Femur (tissue), 1 donor: ENCODE measurements at regions not wholly inside any gene's neighbourhood (a gene's known extent, or its start where the extent isn't known, plus 50 kb on each side); places are given as distances from the start of the nearest gene placed in this dataset.

ENCODE experiments used
- DNase-seq: peaks from one replicate; pipeline ENCODE4 v3.0.0-alpha.2; 2017

DNA sequence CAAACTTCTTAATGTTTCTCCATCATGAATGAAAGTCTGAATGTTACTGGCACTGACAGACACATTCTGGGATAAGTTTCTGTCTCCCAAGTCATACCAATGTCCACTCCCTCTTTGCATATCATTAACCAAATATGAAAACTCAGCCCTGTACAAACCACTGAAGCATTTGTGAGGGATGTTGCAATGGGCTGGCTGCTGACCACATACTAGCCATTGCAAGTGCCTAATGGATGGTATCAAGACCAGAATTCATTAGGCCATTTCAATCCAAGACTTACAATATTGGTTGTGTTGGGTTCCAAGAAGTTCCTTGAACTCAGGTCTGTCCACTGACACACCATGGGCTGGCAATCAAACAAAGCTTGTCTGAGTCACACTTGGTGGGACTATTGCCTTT is 73.8 kb downstream of the CBLN2 start:
- no peak for DNase-seq

DNA sequence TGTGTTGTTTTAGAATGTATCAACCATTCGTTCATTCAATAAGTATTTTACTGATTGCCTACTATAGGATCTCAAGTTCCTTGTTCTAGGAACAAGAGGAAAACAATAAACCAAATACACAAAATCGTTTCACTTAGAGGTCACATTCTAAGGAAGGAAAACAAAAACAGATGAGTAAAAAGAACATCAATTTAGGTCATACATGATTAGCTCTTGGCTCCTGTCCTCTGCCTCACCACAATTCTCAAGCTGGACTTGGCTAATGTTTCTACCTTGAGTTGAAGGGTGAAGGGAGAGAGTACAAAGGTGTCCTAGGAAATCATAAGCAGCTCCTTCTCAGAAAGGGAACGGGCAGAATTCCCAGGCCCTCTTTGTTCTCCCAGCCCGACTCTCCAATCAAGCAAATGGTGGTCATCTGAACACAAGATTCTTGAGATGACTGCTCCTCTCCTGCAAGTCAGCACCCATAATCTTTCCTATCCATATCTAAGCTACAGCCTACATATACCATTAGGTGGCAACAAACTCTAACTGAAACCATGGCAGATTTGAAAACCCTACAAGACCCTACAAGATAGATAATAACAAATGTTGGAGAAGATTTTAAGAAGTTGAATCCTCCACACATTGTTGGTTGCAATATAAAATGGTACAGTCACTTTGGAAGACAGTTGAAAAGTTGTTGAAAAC is 76.0 kb downstream of the CBLN2 start:
- no peak for DNase-seq

DNA sequence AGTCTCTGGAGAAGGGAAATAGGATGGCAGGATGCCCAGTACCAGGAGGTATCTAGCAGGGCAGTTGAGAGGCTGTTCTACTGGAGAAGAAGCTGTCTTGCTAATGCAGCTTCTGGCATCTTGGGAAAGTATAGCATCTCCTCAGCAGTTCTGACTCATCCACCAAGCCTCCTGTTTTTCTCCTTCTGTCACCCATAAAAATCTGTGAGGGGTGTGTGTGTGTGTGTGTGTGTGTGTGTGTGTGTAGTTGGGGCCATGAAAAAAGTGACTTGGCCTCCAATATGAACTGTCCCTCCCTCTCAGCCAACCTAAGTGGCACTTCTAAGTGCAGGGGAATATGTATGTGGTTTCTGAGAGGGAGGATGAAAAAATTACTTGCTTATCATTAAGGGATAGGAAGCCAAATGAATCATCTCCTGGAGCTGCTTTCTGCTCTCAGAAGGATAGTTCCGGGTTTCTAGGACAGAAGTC is 83.9 kb downstream of the CBLN2 start:
- DNase-seq, result no peak

- DNase-seq, result no peak
These were observed 85.9 kb downstream of the CBLN2 start for GRCh38 chr18:72458271-72458670.

DNA sequence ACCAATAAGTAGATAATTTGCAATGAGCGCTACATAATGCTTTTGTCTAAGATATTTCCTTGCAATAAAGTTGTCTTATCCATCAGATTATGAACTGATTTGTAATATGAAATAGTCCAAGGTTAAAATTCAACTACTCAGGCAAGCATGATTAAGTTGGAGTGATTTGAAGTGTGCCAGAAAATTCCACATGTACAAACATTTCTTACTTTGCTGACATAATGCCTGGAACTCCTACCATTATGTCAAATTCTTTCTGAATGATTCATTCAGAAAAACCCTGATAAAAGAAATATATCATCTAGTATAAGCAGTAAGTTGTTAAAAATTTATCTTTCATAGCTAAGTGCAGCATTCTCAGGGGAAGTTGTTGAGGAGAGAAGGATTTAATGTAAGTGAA is 87.3 kb downstream of the CBLN2 start:
- no peak for DNase-seq

DNA sequence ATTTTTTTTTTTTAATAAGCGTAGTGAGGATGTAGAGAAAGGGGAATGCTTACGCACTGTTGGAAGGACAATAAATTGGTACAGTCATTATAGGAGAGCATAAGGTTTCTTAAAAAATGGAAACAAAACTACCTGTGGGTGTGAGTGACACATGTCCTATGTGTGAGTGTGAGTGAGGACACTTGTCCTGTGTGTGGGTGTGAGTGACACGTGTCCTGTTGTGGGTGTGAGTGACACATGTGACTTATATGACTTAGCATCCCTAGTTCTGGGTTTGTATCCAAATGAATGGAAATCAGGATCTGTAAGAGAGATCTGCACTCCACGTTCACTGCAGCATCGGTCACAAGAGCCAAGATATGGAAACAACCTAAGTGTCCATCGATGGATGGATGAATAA is 91.8 kb downstream of the CBLN2 start:
- no peak for DNase-seq

- DNase-seq, result no peak
These were observed 99.4 kb downstream of the CBLN2 start for GRCh38 chr18:72444798-72445155.

- DNase-seq, result no peak
These were observed 99.9 kb downstream of the CBLN2 start for GRCh38 chr18:72444111-72444797.

GRCh38 chr18:72436401-72436800 is 107.7 kb downstream of the CBLN2 start:
- no peak for DNase-seq

DNA sequence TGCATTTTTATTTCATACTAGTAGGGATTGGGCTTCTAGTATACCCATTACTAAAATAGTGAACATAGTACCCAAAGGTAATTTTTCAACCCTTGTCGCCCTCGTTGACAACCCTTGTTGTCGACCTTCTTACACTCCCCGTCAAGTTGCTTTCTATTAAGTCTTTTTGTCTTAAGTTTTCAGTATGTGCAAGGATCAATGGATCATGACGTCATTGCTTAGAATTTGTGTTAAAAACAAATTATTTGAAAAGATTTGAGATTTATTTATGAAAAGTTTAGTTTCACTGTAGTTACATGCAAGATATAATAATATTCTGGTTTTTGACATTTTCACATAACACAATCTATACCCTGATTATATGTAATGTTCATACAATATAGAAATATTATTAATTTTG is 110.4 kb downstream of the CBLN2 start:
- no peak for DNase-seq

DNA sequence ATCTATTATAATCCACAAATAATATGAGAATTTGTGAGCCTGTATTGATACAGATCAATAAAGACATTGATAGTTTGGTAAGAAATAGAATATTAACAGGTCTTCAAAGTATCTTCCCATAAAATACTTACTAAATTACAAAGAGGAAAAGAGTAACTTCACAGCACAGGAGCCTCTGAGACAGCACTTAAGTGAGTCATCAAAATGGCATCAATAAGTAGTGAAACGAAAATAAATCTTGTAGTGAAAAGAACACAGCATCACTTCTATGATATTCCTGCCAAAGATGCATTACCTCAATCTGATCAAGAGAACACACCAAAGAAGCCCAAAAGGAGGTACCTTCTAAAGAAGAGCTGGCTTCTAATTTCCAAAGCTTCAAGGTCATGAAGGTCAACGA is 116.4 kb downstream of the CBLN2 start:
- DNase-seq, result no peak

DNA sequence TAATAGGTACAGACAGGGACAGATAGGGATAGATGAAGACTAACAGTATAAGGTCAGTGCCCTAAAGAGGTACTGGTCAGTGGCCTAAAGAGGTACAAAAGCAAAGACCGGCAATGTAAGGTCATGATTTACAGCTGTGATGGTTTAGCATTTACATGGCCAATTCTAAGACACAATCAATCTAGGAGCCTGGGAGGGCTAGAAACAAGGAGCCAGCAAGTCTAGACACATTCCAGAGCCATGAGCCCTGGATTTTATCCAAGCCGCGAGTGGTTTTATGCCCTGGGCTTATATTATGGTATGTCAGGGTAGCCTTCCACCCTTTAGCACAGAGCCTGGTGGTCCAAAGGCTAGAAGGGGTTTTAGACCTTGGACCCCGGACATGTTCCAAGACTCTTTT is 124.2 kb downstream of the CBLN2 start:
- no peak for DNase-seq

DNA sequence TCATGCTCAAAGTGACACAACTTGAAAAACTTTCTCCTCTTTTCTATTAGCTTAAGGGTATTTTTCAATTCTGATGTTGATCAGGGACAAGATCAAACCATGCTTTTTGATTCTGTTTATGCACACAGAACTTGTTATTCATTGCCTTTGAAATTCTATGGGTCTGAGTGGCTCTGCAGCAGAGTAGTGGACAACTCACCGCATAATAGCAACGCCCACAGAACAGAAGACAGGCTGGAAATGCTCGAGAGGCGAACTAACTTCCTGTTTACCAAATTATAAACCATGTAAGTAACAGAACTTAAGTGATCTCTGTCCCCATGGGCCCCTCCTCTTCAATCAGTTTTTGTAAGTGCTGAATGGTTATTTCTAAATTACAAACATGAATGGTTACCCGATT is 131.2 kb downstream of the CBLN2 start:
- no peak for DNase-seq

- DNase-seq, result no peak
These were observed 132.9 kb downstream of the CBLN2 start for GRCh38 chr18:72411261-72411660.

- no peak for DNase-seq
These were observed 133.7 kb downstream of the CBLN2 start for GRCh38 chr18:72410399-72410798.

DNA sequence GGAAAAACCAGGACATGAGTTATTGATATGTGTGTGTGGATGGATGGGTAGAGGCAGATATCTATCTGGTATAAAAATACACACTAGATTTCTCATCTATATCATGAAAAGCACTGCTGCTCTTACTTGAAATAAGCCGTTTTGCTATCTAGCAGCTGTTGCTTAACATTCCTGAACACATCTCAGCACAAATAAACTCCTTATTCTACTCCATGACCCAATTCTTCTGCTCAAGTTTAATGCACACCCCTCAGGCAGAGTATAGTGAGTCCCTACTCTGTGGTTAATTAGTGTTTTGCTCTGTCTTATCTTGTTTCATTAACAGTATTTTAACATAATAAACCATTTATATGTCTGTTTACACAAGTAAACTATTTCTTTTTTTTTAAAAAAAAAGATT is 134.2 kb downstream of the CBLN2 start:
- DNase-seq, result no peak

DNA sequence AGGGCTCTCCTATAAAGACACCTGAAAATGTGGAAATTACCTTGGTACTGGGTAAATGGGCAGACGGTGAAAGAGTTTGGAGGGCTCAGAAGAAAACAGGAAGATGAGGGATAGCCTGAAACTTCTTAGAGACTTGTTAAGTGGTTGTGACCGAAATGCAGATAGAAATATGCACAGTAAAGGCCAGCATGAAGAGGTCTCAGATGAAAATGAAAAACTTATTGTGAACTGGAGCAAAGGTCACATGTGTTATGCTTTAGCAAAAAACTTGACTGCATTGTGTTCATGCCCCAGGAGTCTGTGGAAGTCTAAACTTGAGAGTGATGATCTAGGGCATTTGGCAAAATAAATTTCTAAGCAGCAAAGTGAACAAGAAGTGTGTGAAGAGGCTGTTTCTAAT is 137.1 kb downstream of the CBLN2 start:
- no peak for DNase-seq

DNA sequence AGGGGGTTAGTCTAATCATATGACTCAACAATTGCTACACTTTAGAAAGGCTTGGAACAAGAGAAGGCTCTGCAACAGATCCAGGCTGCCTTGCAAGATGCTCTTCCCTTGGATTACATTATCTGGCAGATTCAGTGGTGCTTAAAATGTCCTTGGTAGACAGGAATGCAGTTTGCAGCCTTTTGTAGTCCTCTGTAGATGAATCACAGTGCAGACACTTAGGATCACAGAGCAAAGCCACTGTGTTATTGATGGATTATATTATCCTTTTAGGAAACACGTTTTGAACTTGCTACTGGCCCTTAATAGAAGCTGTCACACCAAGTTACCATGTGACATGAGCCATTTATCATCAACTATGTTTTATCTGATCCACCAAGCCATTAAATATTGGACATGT is 152.2 kb downstream of the CBLN2 start:
- no peak for DNase-seq

DNA sequence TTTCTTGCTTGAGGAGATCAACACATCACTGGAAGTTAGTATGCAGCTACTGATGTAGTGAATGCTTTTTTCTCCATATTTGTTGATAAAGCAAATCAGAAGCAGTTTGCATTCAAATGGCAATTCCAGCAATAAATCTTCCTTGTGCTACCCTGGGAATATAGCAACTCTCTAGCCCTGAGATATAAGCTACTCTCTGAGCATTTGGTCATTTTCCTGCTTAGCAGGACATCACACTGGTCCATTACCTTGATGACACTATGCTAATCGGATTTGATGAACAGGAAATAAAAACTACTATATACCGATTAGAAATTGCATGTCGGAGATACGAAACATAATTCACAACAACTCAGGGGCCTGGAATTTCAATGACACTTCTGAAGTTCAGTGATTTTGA is 152.7 kb downstream of the CBLN2 start:
- DNase-seq, result no peak

DNA sequence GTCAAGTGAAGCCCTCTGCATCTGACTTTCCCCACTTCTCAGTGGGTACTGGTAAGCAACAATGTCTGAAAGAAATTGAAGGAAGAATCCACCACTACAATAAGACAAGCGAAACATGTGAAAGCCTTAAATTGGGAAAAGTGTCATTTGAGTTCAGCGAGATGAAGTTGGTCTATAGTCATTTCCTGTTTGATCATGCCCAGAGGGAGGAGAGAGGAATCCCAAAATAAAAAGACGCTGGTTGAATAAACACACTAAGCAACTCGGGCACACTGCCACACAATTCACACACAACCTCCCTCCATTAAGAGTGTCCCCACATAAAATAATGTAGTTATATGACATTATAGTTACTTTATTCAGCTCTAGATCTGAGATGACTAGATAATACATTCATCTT is 166.1 kb downstream of the CBLN2 start:
- no peak for DNase-seq

- DNase-seq, result no peak
These were observed 167.9 kb downstream of the CBLN2 start for GRCh38 chr18:72376256-72376655.

- DNase-seq, result peak; percentile 73
These were observed 168.5 kb downstream of the CBLN2 start for GRCh38 chr18:72375618-72376017.

DNA sequence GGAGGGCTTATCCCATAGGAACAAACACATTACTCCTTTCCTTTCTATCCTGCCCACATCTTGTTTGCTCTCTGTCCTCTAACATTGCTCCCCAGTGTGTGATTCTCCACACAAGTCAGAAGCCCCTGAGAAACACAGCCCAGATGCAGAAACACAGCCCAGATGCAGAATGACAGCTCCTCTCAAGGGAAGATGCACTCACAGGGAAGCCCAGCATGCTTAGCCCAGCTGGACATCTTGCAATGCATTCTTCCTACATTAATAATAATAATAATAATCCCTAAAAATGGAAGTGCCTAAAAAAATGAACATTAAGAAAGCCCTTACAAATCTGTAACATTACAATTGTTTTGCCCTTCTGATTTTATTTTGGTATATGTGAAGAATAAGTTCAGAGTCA is 172.1 kb downstream of the CBLN2 start:
- no peak for DNase-seq

DNA sequence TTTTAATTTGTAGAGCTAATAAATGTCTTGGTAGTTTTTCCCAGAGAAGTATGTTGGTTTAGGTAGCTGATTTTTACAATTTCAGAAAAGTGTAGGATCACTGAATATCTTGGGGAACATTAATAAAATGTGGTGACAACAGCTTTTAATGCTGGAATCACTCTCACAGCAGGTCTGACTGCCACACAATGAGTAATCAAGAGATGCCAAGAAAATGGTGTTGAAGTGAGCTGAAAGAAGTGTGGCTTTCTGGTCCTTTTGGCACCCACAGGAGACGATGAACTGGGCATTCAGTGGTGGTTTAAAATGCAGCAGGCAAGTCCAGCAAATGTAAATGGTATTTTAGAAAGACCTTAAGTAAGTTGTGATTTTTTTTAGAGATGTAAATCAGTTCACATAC is 175.8 kb downstream of the CBLN2 start:
- no peak for DNase-seq

- no peak for DNase-seq
These were observed 183.5 kb downstream of the CBLN2 start for GRCh38 chr18:72360634-72361033.
